DOHH2 (cell line): ENCODE measurements at regions not wholly inside any gene's neighbourhood (a gene's known extent, or its start where the extent isn't known, plus 50 kb on each side); places are given as distances from the start of the nearest gene placed in this dataset.

Source experiments
- H3F3A ChIP-seq: fragments of 200-600 bp; sonication (generic), shearing (Covaris generic); 2 replicates; pipeline ENCODE4 v1.6.0; 2016; ENCODE audit warnings: antibody characterized with exemption, mild to moderate bottlenecking; ENCODE audit not compliant: control insufficient read depth, insufficient read depth
- H3K27ac ChIP-seq: fragments of 200-600 bp; sonication (generic); 2 replicates; pipeline ENCODE4 v1.5.1; 2014; ENCODE audit warnings: low read depth, mild to moderate bottlenecking, low read length, moderate library complexity
- H3K27me3 ChIP-seq: fragments of 200-600 bp; sonication (generic); 2 replicates; pipeline ENCODE4 v1.6.1; 2014; ENCODE audit warnings: mild to moderate bottlenecking, low read length, mixed read lengths; ENCODE audit not compliant: control insufficient read depth
- H3K36me3 ChIP-seq: fragments of 200-600 bp; sonication (generic); 2 replicates; pipeline ENCODE4 v1.6.1; 2014; ENCODE audit warnings: mild to moderate bottlenecking, low read length, moderate library complexity, mixed read lengths; ENCODE audit not compliant: control insufficient read depth
- H3K4me1 ChIP-seq: fragments of 200-600 bp; sonication (generic); 2 replicates; pipeline ENCODE4 v1.6.1; 2014; ENCODE audit warnings: mild to moderate bottlenecking, low read length, mixed read lengths; ENCODE audit not compliant: control insufficient read depth
- H3K4me2 ChIP-seq: fragments of 200-600 bp; sonication (generic); 2 replicates; pipeline ENCODE4 v1.6.0; 2014; ENCODE audit warnings: mild to moderate bottlenecking, low read length, moderate library complexity
- H3K4me3 ChIP-seq: fragments of 200-600 bp; sonication (generic); 2 replicates; pipeline ENCODE4 v1.5.1; 2014; ENCODE audit warnings: mild to moderate bottlenecking, low read length, mixed read lengths
- H3K79me2 ChIP-seq: fragments of 200-600 bp; sonication (generic); 2 replicates; pipeline ENCODE4 v1.6.1; 2014; ENCODE audit warnings: mild to moderate bottlenecking, low read length, mixed read lengths; ENCODE audit not compliant: control insufficient read depth
- H3K9me2 ChIP-seq: fragments of 200-600 bp; sonication (generic); replicated peaks from 2 replicates; pipeline ENCODE4 v1.6.1; 2014; ENCODE audit warnings: mild to moderate bottlenecking, low read length, mixed read lengths; ENCODE audit not compliant: control insufficient read depth
- H3K9me3 ChIP-seq: fragments of 200-600 bp; sonication (generic); 2 replicates; pipeline ENCODE4 v1.6.1; 2014; ENCODE audit warnings: antibody characterized with exemption, low read length, mixed read lengths; ENCODE audit not compliant: control insufficient read depth, insufficient read depth
- H4K20me1 ChIP-seq: fragments of 200-600 bp; sonication (generic); 2 replicates; pipeline ENCODE4 v1.6.0; 2014; ENCODE audit warnings: low read depth, mild to moderate bottlenecking, antibody characterized with exemption, low read length, moderate library complexity; ENCODE audit not compliant: control insufficient read depth, insufficient read depth
- EZH2phosphoT487 ChIP-seq: fragments of 200-600 bp; sonication (generic); IDR thresholded peaks from 2 replicates; pipeline ENCODE4 v1.6.1; 2017; ENCODE audit warnings: borderline replicate concordance, mild to moderate bottlenecking, antibody characterized with exemption, low read length, moderate library complexity, mixed read lengths
- TF ChIP-seq, protein P1 (sequence below): fragments of 200-600 bp; sonication (generic); IDR thresholded peaks from one replicate; pipeline ENCODE4 v1.5.1; 2014; ENCODE audit warnings: antibody characterized with exemption, mild to moderate bottlenecking, low read depth, low read length; ENCODE audit not compliant: poor library complexity, severe bottlenecking

DNA sequence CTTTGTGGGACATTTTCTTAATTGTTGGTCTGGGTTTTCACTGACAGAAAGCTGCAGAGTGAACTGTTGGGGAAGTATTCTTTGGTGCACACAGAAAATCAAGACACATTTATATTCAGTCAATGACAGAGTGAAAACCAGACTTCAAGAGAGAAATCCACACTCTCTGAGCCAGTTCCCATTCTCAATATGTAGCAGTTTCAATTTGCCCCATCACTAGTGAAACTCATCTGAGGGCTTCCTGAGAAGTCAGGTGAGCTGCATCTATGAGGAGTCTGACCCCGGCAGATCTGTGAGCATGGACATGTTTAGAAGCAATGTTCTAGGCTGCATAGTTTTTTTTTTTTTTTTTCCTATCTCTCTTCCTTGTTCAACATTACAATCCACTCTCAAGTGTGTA is 163.7 kb upstream of the AHR start:
- H3F3A ChIP-seq: no peaks in the 10 kb centered on the region
- peaks cover 11% of the 10 kb centered on the region for H3K4me1 ChIP-seq
- no peaks in the 10 kb centered on the region for H3K9me3 ChIP-seq
- no peaks in the 10 kb centered on the region for H3K36me3 ChIP-seq
- no peaks in the 10 kb centered on the region for H4K20me1 ChIP-seq
- H3K27me3 ChIP-seq: no peaks in the 10 kb centered on the region
- H3K27ac ChIP-seq: no peak overlapping the region
- no peaks in the 10 kb centered on the region for H3K79me2 ChIP-seq
- no peak overlapping the region for H3K4me2 ChIP-seq
- TF ChIP-seq EZH2phosphoT487: no peak
- TF ChIP-seq, protein P1, sequence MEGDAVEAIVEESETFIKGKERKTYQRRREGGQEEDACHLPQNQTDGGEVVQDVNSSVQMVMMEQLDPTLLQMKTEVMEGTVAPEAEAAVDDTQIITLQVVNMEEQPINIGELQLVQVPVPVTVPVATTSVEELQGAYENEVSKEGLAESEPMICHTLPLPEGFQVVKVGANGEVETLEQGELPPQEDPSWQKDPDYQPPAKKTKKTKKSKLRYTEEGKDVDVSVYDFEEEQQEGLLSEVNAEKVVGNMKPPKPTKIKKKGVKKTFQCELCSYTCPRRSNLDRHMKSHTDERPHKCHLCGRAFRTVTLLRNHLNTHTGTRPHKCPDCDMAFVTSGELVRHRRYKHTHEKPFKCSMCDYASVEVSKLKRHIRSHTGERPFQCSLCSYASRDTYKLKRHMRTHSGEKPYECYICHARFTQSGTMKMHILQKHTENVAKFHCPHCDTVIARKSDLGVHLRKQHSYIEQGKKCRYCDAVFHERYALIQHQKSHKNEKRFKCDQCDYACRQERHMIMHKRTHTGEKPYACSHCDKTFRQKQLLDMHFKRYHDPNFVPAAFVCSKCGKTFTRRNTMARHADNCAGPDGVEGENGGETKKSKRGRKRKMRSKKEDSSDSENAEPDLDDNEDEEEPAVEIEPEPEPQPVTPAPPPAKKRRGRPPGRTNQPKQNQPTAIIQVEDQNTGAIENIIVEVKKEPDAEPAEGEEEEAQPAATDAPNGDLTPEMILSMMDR: no peak
- H3K9me2 ChIP-seq: no peaks in the 10 kb centered on the region
- no peak overlapping the region for H3K4me3 ChIP-seq

DNA sequence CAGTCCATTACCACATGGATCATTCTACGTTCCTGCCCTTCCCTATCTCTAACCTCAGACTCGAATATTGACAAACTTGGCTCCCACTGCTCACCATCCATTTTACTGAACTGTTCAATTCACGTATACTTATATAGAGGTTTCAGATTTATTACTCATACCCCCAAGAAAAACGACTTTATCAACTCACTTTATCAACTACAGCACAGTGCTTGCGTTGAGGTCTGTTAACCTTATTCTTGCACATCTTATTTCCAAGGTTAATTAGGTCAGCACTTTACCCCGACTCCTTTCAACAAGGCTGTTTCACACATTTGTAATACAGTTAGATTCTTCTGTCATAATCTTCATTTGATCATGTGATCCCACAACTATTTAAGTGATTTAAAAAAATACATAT is 162.3 kb upstream of the AHR start:
- peaks cover 1% of the 10 kb centered on the region for H3K4me1 ChIP-seq
- H3K36me3 ChIP-seq: no peaks in the 10 kb centered on the region
- H3F3A ChIP-seq: no peaks in the 10 kb centered on the region
- no peak overlapping the region for H3K4me2 ChIP-seq
- H3K9me2 ChIP-seq: no peaks in the 10 kb centered on the region
- no peaks in the 10 kb centered on the region for H3K79me2 ChIP-seq
- H3K9me3 ChIP-seq: no peaks in the 10 kb centered on the region
- no peaks in the 10 kb centered on the region for H4K20me1 ChIP-seq
- TF ChIP-seq, protein P1: no peak
- TF ChIP-seq EZH2phosphoT487: no peak
- H3K27me3 ChIP-seq: no peaks in the 10 kb centered on the region
- no peak overlapping the region for H3K27ac ChIP-seq
- no peak overlapping the region for H3K4me3 ChIP-seq

DNA sequence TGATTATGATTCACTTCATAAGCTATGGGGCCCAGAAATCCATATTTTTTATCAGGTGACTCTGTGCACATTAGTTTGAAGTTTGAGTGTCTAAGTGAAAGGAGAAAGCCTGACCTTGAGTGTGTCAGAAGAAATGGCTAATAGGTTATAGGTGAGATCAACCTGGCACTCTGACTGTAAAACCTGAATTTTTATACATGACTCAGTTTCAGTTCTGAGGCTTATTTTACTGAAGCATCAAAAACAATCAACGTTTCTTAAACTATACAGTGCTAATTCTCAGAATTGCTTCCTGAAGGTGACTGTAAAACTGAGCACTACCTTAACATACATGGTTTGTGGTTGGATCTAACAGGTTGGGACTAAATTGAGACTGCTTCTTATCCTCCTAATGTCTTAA is 159.4 kb upstream of the AHR start:
- H3K9me3 ChIP-seq: no peaks in the 10 kb centered on the region
- no peak overlapping the region for H3K27ac ChIP-seq
- no peak overlapping the region for H3K4me3 ChIP-seq
- H3F3A ChIP-seq: no peaks in the 10 kb centered on the region
- no peaks in the 10 kb centered on the region for H3K27me3 ChIP-seq
- H3K36me3 ChIP-seq: no peaks in the 10 kb centered on the region
- no peaks in the 10 kb centered on the region for H4K20me1 ChIP-seq
- no peaks in the 10 kb centered on the region for H3K79me2 ChIP-seq
- no peaks in the 10 kb centered on the region for H3K9me2 ChIP-seq
- no peak overlapping the region for H3K4me2 ChIP-seq
- no peak for TF ChIP-seq EZH2phosphoT487
- TF ChIP-seq, protein P1: no peak
- H3K4me1 ChIP-seq: peaks cover 3% of the 10 kb centered on the region; the same call in 1 of the 2 replicates

DNA sequence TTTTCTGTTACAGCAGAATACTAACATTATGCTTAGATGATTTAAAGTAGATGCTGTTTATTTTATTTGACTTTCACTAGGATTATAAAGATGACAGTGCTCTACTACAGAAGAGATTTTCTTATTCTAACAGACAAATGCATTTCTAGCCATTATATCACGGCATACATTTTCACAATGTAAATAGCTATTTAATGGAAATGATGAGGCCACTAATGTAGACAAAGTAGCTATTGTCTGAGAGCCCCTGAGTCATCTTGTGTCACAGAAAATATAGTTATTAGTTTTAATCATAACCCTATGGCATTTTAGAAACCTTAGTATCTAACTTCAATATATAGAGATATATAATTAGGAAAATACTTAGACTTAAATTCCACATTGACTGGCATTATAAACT is 158.0 kb upstream of the AHR start:
- H3K9me2 ChIP-seq: no peaks in the 10 kb centered on the region
- H3F3A ChIP-seq: no peaks in the 10 kb centered on the region
- peaks cover 16% of the 10 kb centered on the region for H3K4me1 ChIP-seq
- no peak overlapping the region for H3K4me2 ChIP-seq
- H3K36me3 ChIP-seq: no peaks in the 10 kb centered on the region
- no peaks in the 10 kb centered on the region for H3K27me3 ChIP-seq
- H3K9me3 ChIP-seq: no peaks in the 10 kb centered on the region
- H3K27ac ChIP-seq: no peak overlapping the region
- TF ChIP-seq, protein P1: no peak
- TF ChIP-seq EZH2phosphoT487: no peak
- H4K20me1 ChIP-seq: no peaks in the 10 kb centered on the region
- H3K4me3 ChIP-seq: no peak overlapping the region
- no peaks in the 10 kb centered on the region for H3K79me2 ChIP-seq
